RKO (cell line): ENCODE measurements at regions not wholly inside any gene's neighbourhood (a gene's known extent, or its start where the extent isn't known, plus 50 kb on each side); places are given as distances from the start of the nearest gene placed in this dataset.
"Not testable (repeated sequence)": the region's sequence is repeated elsewhere in the genome, so short reads cannot be mapped to it uniquely, and the experiment has no call there.

Source experiments
- DNase-seq: peaks from one replicate; pipeline ENCODE4 v3.0.0-alpha.2; 2016; ENCODE audit warnings: low spot score

- no peak for DNase-seq
Observed at GRCh38 chr2:163081754-163082153, 243.2 kb upstream of the KCNH7 start.

GRCh38 chr2:163077241-163077640 is 238.7 kb upstream of the KCNH7 start:
- no peak for DNase-seq

GRCh38 chr2:163066085-163066484 is 227.5 kb upstream of the KCNH7 start:
- no peak for DNase-seq

GRCh38 chr2:163062524-163062923 is 224.0 kb upstream of the KCNH7 start:
- DNase-seq = no peak

GRCh38 chr2:163046615-163047014 is 208.0 kb upstream of the KCNH7 start:
- no peak for DNase-seq

GRCh38 chr2:163045830-163046229 is 207.3 kb upstream of the KCNH7 start:
- DNase-seq = no peak

- no peak for DNase-seq
Observed at GRCh38 chr2:163044114-163044513, 205.5 kb upstream of the KCNH7 start.

- DNase-seq = no peak
Observed at GRCh38 chr2:163043201-163043600, 204.6 kb upstream of the KCNH7 start.

- DNase-seq = no peak
Observed at GRCh38 chr2:163039266-163039665, 200.7 kb upstream of the KCNH7 start.

GRCh38 chr2:163028807-163029206 is 190.2 kb upstream of the KCNH7 start:
- no peak for DNase-seq

GRCh38 chr2:163026136-163026775 is 187.7 kb upstream of the KCNH7 start:
- not testable (repeated sequence) for DNase-seq

- DNase-seq = not testable (repeated sequence)
Observed at GRCh38 chr2:163016882-163017281, 178.3 kb upstream of the KCNH7 start.

- no peak for DNase-seq
Observed at GRCh38 chr2:163011000-163011399, 172.4 kb upstream of the KCNH7 start.

- no peak for DNase-seq
Observed at GRCh38 chr2:163008642-163009041, 170.1 kb upstream of the KCNH7 start.

- no peak for DNase-seq
Observed at GRCh38 chr2:162994718-162995117, 156.2 kb upstream of the KCNH7 start.

- no peak for DNase-seq
Observed at GRCh38 chr2:162992828-162993227, 154.3 kb upstream of the KCNH7 start.

- DNase-seq = peak; percentile 10
Observed at GRCh38 chr2:162989507-162989906, 150.9 kb upstream of the KCNH7 start.

- DNase-seq = no peak
Observed at GRCh38 chr2:162974771-162975170, 136.2 kb upstream of the KCNH7 start.

- no peak for DNase-seq
Observed at GRCh38 chr2:162972383-162972782, 133.8 kb upstream of the KCNH7 start.

GRCh38 chr2:162968306-162968705 is 129.7 kb upstream of the KCNH7 start:
- DNase-seq = no peak

GRCh38 chr2:162967811-162968210 is 129.2 kb upstream of the KCNH7 start:
- no peak for DNase-seq

- no peak for DNase-seq
Observed at GRCh38 chr2:162967147-162967546, 128.6 kb upstream of the KCNH7 start.

GRCh38 chr2:162965191-162965590 is 126.6 kb upstream of the KCNH7 start:
- DNase-seq = no peak

- no peak for DNase-seq
Observed at GRCh38 chr2:162964513-162964912, 125.9 kb upstream of the KCNH7 start.

- no peak for DNase-seq
Observed at GRCh38 chr2:162963156-162963555, 124.6 kb upstream of the KCNH7 start.
